Left lung (tissue), 4 donors: ENCODE measurements at regions not wholly inside any gene's neighbourhood (a gene's known extent, or its start where the extent isn't known, plus 50 kb on each side); places are given as distances from the start of the nearest gene placed in this dataset.

ENCODE experiments used
- ATAC-seq: fragments of 200-7000 bp; cut with Tn5 transposase; one replicate; pipeline ENCODE4 v1.9.1; 2020; ENCODE audit warnings: moderate library complexity
- DNase-seq, 4 donors: peaks; one replicate each; pipeline ENCODE4 v3.0.0-alpha.2; 2013 to 2020
- H3K27ac ChIP-seq, 2 donors: fragments of 200-600 bp; sonication (generic) in 1 of 2; one replicate each; pipeline versions ENCODE4 v1.5.0 to v1.8.0; 2020 to 2021
- H3K27me3 ChIP-seq, 2 donors: fragments of 200-600 bp; sonication (generic) in 1 of 2; one replicate each; pipeline versions ENCODE4 v1.5.0 to v1.8.0; 2020 to 2021
- H3K36me3 ChIP-seq, 2 donors: fragments of 200-600 bp; sonication (generic) in 1 of 2; one replicate each; pipeline versions ENCODE4 v1.5.0 to v1.8.0; 2020 to 2021
- H3K4me1 ChIP-seq, 2 donors: fragments of 200-600 bp; one replicate each; pipeline ENCODE4 v1.8.0; 2021
- H3K4me3 ChIP-seq, 2 donors: fragments of 200-600 bp; sonication (generic) in 1 of 2; one replicate each; pipeline versions ENCODE4 v1.5.0 to v1.8.0; 2020 to 2021; ENCODE audit warnings: mild to moderate bottlenecking in 1 of 2
- H3K9me3 ChIP-seq, 2 donors: fragments of 200-600 bp; sonication (generic) in 1 of 2; one replicate each; pipeline versions ENCODE4 v1.5.0 to v1.8.0; 2020 to 2021
- CTCF ChIP-seq, 2 donors: fragments of 200-600 bp; sonication (generic) in 1 of 2; IDR thresholded peaks; one replicate each; pipeline versions ENCODE4 v1.5.0 to v1.8.0; 2021; ENCODE audit warnings: antibody characterized with exemption in 2 of 2
- intact Hi-C, 2 donors: fragments of 100-400 bp; cut with DNase I; formaldehyde crosslinking; loops; one replicate each; pipeline versions ENCODE4 v1.11.2 to v1.14.2; 2022
- donor health status: DM: no; HTN: yes; CAD: no.
- donor health status: DM: no; HTN: no; CAD: no.

GRCh38 chr12:94777936-94778335, 127.6 kb upstream of the TMCC3 start:
- Histone ChIP-seq H3K27ac (no peak overlapping the region), H3K4me1 (no peaks in the 10 kb centered on the region), H3K4me3 (no peak overlapping the region), H3K36me3 (no peaks in the 10 kb centered on the region), H3K27me3 (no peaks in the 10 kb centered on the region), H3K9me3 (no peaks in the 10 kb centered on the region)
- DNase-seq (no peak), ATAC-seq (no peak)
- intact Hi-C loops, result no loop called here
- no peak for TF ChIP-seq CTCF (IDR thresholded peaks at IDR 0.05)

- no peak for ATAC-seq
- Histone ChIP-seq H3K36me3 (no peaks in the 10 kb centered on the region), H3K4me1 (no peaks in the 10 kb centered on the region), H3K27ac (no peak overlapping the region), H3K9me3 (no peaks in the 10 kb centered on the region), H3K27me3 (no peaks in the 10 kb centered on the region), H3K4me3 (no peak overlapping the region)
- no peak for TF ChIP-seq CTCF (IDR thresholded peaks at IDR 0.05)
- intact Hi-C loops, result no loop called here
- no peak for DNase-seq
Observed at GRCh38 chr12:94775710-94776109, 125.4 kb upstream of the TMCC3 start.

- H3K4me1 ChIP-seq, result peaks cover 0 to 6% of the 10 kb centered on the region in 2 donors
- no peak for ATAC-seq
- no peaks in the 10 kb centered on the region for H3K36me3 ChIP-seq
- intact Hi-C loops, result no loop called here
- DNase-seq, result no peak
- H3K27me3 ChIP-seq, result no peaks in the 10 kb centered on the region
- no peak overlapping the region for H3K4me3 ChIP-seq
- H3K9me3 ChIP-seq, result no peaks in the 10 kb centered on the region
- no peak overlapping the region for H3K27ac ChIP-seq
- TF ChIP-seq CTCF (IDR thresholded peaks at IDR 0.05), result no peak
Observed at GRCh38 chr12:94771741-94772140, 121.4 kb upstream of the TMCC3 start.

- ATAC-seq (no peak), DNase-seq (no peak)
- H3K27ac ChIP-seq, result no peak overlapping the region
- TF ChIP-seq CTCF (IDR thresholded peaks at IDR 0.05), result no peak
- no peaks in the 10 kb centered on the region for H3K9me3 ChIP-seq
- intact Hi-C loops, result no loop called here
- H3K4me1 ChIP-seq, result peaks cover 0 to 6% of the 10 kb centered on the region in 2 donors
- H3K36me3 ChIP-seq, result no peaks in the 10 kb centered on the region
- no peaks in the 10 kb centered on the region for H3K27me3 ChIP-seq
- H3K4me3 ChIP-seq, result no peak overlapping the region
Observed at GRCh38 chr12:94771199-94771598, 120.8 kb upstream of the TMCC3 start.

GRCh38 chr12:94770791-94771190, 120.4 kb upstream of the TMCC3 start:
- intact Hi-C loops, result no loop called here
- H3K4me1 ChIP-seq, result peaks cover 0 to 6% of the 10 kb centered on the region in 2 donors
- no peak for DNase-seq
- ATAC-seq, result no peak
- no peak for TF ChIP-seq CTCF (IDR thresholded peaks at IDR 0.05)
- H3K27ac ChIP-seq, result no peak overlapping the region
- H3K36me3 ChIP-seq, result no peaks in the 10 kb centered on the region
- no peaks in the 10 kb centered on the region for H3K27me3 ChIP-seq
- H3K9me3 ChIP-seq, result no peaks in the 10 kb centered on the region
- no peak overlapping the region for H3K4me3 ChIP-seq
